ENCODE measurements at regions not wholly inside any gene's neighbourhood (a gene's known extent, or its start where the extent isn't known, plus 50 kb on each side); places are given as distances from the start of the nearest gene placed in this dataset.

- Mint-ChIP-seq H3K36me3 (ENCODE audit: low read depth) (no peaks in the 10 kb centered on the region), H3K9me3 (no peaks in the 10 kb centered on the region), H3K27ac (ENCODE audit: unreplicated experiment) (no peak overlapping the region), H3K4me1 (no peaks in the 10 kb centered on the region), H3K27me3 (ENCODE audit: low read depth) (peaks cover 2% of the 10 kb centered on the region), H3K4me3 (no peak overlapping the region)
- TF ChIP-seq, protein P1, sequence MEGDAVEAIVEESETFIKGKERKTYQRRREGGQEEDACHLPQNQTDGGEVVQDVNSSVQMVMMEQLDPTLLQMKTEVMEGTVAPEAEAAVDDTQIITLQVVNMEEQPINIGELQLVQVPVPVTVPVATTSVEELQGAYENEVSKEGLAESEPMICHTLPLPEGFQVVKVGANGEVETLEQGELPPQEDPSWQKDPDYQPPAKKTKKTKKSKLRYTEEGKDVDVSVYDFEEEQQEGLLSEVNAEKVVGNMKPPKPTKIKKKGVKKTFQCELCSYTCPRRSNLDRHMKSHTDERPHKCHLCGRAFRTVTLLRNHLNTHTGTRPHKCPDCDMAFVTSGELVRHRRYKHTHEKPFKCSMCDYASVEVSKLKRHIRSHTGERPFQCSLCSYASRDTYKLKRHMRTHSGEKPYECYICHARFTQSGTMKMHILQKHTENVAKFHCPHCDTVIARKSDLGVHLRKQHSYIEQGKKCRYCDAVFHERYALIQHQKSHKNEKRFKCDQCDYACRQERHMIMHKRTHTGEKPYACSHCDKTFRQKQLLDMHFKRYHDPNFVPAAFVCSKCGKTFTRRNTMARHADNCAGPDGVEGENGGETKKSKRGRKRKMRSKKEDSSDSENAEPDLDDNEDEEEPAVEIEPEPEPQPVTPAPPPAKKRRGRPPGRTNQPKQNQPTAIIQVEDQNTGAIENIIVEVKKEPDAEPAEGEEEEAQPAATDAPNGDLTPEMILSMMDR (conservative IDR thresholded peaks at IDR 0.05): no peak
- DNase-seq (ENCODE audit: low read depth, low spot score): no peak
These were observed 253.4 kb upstream of the LRRC3B start for GRCh38 chr3:26369133-26369532.

DNA sequence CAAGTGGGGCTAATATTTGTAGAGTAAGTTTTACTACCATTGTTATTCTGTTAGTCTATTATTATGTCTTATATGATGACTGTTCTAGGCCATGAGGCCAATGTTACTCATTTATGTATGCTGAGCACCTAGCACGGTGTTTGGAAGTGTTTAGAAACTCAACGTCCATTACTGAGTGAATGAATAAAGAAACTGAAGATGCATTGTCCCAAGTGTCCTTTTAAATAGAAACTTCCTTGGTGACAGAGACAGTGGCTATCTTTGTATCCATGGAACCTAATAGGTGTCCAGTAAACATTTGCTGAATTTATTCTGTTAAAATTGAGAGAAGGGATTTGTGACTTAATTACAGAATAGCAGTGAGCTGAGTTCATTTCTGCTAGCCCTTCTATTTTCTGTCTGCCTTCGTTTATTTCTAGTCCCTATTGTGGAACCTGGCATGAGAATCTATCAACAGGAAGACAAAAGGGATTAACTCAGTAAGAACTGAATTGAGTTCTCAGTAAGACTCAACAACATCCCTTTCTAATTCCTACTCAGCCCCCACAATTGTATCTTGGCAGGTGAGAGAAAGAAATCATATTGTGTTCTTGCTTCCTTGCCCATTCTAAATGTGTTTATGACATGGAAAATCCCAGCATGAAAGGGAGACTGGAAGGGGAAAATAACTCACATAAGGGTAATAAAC lies 246.6 kb upstream of the LRRC3B start:
- Mint-ChIP-seq H3K36me3 (ENCODE audit: low read depth) (no peaks in the 10 kb centered on the region), H3K9me3 (peaks cover 6% of the 10 kb centered on the region), H3K27ac (ENCODE audit: unreplicated experiment) (peak overlapping the region; percentile 46), H3K4me3 (no peak overlapping the region), H3K4me1 (peaks cover 4% of the 10 kb centered on the region), H3K27me3 (ENCODE audit: low read depth) (no peaks in the 10 kb centered on the region)
- TF ChIP-seq, protein P1 (conservative IDR thresholded peaks at IDR 0.05): no peak
- no peak for DNase-seq (ENCODE audit: low read depth, low spot score)

GRCh38 chr3:26381411-26381810 lies 241.2 kb upstream of the LRRC3B start:
- peaks cover under 1% of the 10 kb centered on the region for H3K4me1 Mint-ChIP-seq
- TF ChIP-seq, protein P1 (conservative IDR thresholded peaks at IDR 0.05): no peak
- no peak overlapping the region for H3K4me3 Mint-ChIP-seq
- no peaks in the 10 kb centered on the region for H3K27me3 Mint-ChIP-seq (ENCODE audit: low read depth)
- no peak overlapping the region for H3K27ac Mint-ChIP-seq (ENCODE audit: unreplicated experiment)
- H3K9me3 Mint-ChIP-seq: no peaks in the 10 kb centered on the region
- no peaks in the 10 kb centered on the region for H3K36me3 Mint-ChIP-seq (ENCODE audit: low read depth)
- DNase-seq (ENCODE audit: low read depth, low spot score): no peak

- no peak for DNase-seq (ENCODE audit: low read depth, low spot score)
- H3K4me3 Mint-ChIP-seq: no peak overlapping the region
- no peaks in the 10 kb centered on the region for H3K27me3 Mint-ChIP-seq (ENCODE audit: low read depth)
- no peaks in the 10 kb centered on the region for H3K4me1 Mint-ChIP-seq
- TF ChIP-seq, protein P1 (conservative IDR thresholded peaks at IDR 0.05): no peak
- no peaks in the 10 kb centered on the region for H3K9me3 Mint-ChIP-seq
- no peaks in the 10 kb centered on the region for H3K36me3 Mint-ChIP-seq (ENCODE audit: low read depth)
- no peak overlapping the region for H3K27ac Mint-ChIP-seq (ENCODE audit: unreplicated experiment)
These were observed 215.9 kb upstream of the LRRC3B start for GRCh38 chr3:26406636-26407035.

DNA sequence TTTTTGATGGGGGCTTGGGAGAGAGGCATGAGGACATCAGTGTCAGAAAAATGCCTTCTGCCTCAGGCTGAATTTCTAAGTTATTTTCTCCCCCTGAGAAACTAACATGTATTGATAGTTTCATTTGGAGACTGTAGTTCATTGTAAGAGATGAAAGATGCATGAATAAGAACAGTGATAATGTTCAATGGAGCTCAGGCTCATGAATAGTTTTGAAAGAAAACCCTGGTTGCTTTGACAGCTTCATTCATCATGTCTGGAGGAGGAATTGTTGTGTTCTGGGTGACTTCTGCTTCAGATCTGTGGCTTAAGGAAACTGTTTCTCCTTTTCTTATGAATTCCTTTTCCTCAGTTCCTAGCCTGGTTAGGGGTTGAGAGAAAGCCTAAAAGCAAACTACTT lies 204.0 kb upstream of the LRRC3B start:
- DNase-seq (ENCODE audit: low read depth, low spot score): no peak
- Mint-ChIP-seq H3K9me3 (no peaks in the 10 kb centered on the region), H3K27ac (ENCODE audit: unreplicated experiment) (peak overlapping the region; percentile 25), H3K36me3 (ENCODE audit: low read depth) (no peaks in the 10 kb centered on the region), H3K4me3 (no peak overlapping the region), H3K4me1 (peaks cover 15% of the 10 kb centered on the region), H3K27me3 (ENCODE audit: low read depth) (no peaks in the 10 kb centered on the region)
- TF ChIP-seq, protein P1 (conservative IDR thresholded peaks at IDR 0.05): no peak

All from neural crest cell (in vitro differentiated cells).